ENCODE measurements at regions not wholly inside any gene's neighbourhood (a gene's known extent, or its start where the extent isn't known, plus 50 kb on each side); places are given as distances from the start of the nearest gene placed in this dataset.

- no peak for DNase-seq
These were observed 976.6 kb upstream of the SORCS1 start for GRCh38 chr10:108141064-108141463.

- DNase-seq: no peak
These were observed 967.8 kb upstream of the SORCS1 start for GRCh38 chr10:108132303-108132702.

- no peak for DNase-seq
These were observed 966.1 kb upstream of the SORCS1 start for GRCh38 chr10:108130575-108130974.

- DNase-seq: no peak
These were observed 947.7 kb upstream of the SORCS1 start for GRCh38 chr10:108112218-108112617.

GRCh38 chr10:108104551-108105156, 940.1 kb upstream of the SORCS1 start:
- DNase-seq: no peak

- no peak for DNase-seq
These were observed 932.8 kb upstream of the SORCS1 start for GRCh38 chr10:108097258-108097657.

- DNase-seq: no peak
These were observed 931.7 kb upstream of the SORCS1 start for GRCh38 chr10:108095932-108096925.

- no peak for DNase-seq
These were observed 926.1 kb upstream of the SORCS1 start for GRCh38 chr10:108090476-108091215.

GRCh38 chr10:108086502-108086901, 922.0 kb upstream of the SORCS1 start:
- no peak for DNase-seq

- no peak for DNase-seq
These were observed 918.1 kb upstream of the SORCS1 start for GRCh38 chr10:108082596-108082995.

GRCh38 chr10:108078263-108078662, 913.8 kb upstream of the SORCS1 start:
- no peak for DNase-seq

- no peak for DNase-seq
These were observed 908.0 kb upstream of the SORCS1 start for GRCh38 chr10:108072466-108072865.

- DNase-seq: no peak
These were observed 906.3 kb upstream of the SORCS1 start for GRCh38 chr10:108070789-108071188.

- DNase-seq: no peak
These were observed 904.6 kb upstream of the SORCS1 start for GRCh38 chr10:108069096-108069495.

- DNase-seq: no peak
These were observed 900.3 kb upstream of the SORCS1 start for GRCh38 chr10:108064746-108065260.

GRCh38 chr10:108060246-108060645, 895.7 kb upstream of the SORCS1 start:
- no peak for DNase-seq

- DNase-seq: no peak
These were observed 891.0 kb upstream of the SORCS1 start for GRCh38 chr10:108055506-108055905.

- no peak for DNase-seq
These were observed 888.5 kb upstream of the SORCS1 start for GRCh38 chr10:108052981-108053380.

GRCh38 chr10:108051218-108051617, 886.7 kb upstream of the SORCS1 start:
- DNase-seq: no peak

- no peak for DNase-seq
These were observed 886.1 kb upstream of the SORCS1 start for GRCh38 chr10:108050626-108051025.

- DNase-seq: no peak
These were observed 885.2 kb upstream of the SORCS1 start for GRCh38 chr10:108049668-108050067.

- no peak for DNase-seq
These were observed 884.4 kb upstream of the SORCS1 start for GRCh38 chr10:108048898-108049297.

All from inflammatory macrophage treated with lipopolysaccharide for 4 hours (primary cell).